ENCODE measurements at regions not wholly inside any gene's neighbourhood (a gene's known extent, or its start where the extent isn't known, plus 50 kb on each side); places are given as distances from the start of the nearest gene placed in this dataset.
A peak's percentile ranks its signal among the peaks of the same experiment; 100 is the strongest.

DNA sequence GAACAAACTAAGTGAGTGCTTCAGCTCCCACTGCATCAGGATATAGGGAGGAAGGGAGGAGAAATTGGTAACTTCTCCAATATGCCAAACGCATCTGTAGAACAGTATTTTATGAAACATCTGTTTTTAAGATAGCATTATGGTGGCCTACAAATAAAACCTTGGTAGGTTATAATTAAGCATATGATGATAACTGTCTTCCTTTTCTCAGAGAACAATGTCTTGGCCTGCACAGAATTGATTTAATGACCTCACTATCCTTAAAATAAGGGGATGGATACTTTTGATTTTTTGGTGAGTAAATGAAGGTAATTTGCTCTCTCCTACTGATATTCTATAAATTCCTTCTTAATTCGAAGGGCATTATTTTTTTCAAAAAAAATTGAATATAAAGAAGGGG lies 451.5 kb upstream of the TGFBR2 start:
- H3K9me3 ChIP-seq, result no peaks in the 10 kb centered on the region
- no peaks in the 10 kb centered on the region for H3K36me3 ChIP-seq
- 85 to 95% methylated on average over 2 of the region's 2 CpGs for WGBS, 2 donors
- no peak overlapping the region for H3K27ac ChIP-seq
- no peaks in the 10 kb centered on the region for H3K27me3 ChIP-seq
- H3K4me3 ChIP-seq, result no peak overlapping the region
- no peak for DNase-seq
- intact Hi-C loops (cut with DNase I), result no loop called here
- H3K4me1 ChIP-seq, result no peaks in the 10 kb centered on the region
- no peak for TF ChIP-seq EP300 (IDR thresholded peaks at IDR 0.05)
- no peak for TF ChIP-seq POLR2A (IDR thresholded peaks at IDR 0.05)
- TF ChIP-seq POLR2AphosphoS5 (IDR thresholded peaks at IDR 0.05), result no peak
- TF ChIP-seq, protein P1, sequence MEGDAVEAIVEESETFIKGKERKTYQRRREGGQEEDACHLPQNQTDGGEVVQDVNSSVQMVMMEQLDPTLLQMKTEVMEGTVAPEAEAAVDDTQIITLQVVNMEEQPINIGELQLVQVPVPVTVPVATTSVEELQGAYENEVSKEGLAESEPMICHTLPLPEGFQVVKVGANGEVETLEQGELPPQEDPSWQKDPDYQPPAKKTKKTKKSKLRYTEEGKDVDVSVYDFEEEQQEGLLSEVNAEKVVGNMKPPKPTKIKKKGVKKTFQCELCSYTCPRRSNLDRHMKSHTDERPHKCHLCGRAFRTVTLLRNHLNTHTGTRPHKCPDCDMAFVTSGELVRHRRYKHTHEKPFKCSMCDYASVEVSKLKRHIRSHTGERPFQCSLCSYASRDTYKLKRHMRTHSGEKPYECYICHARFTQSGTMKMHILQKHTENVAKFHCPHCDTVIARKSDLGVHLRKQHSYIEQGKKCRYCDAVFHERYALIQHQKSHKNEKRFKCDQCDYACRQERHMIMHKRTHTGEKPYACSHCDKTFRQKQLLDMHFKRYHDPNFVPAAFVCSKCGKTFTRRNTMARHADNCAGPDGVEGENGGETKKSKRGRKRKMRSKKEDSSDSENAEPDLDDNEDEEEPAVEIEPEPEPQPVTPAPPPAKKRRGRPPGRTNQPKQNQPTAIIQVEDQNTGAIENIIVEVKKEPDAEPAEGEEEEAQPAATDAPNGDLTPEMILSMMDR (IDR thresholded peaks at IDR 0.05), result no peak

- no peak for DNase-seq
- TF ChIP-seq POLR2A (IDR thresholded peaks at IDR 0.05), result no peak
- TF ChIP-seq, protein P1 (IDR thresholded peaks at IDR 0.05), result no peak
- TF ChIP-seq POLR2AphosphoS5 (IDR thresholded peaks at IDR 0.05), result no peak
- no peak for TF ChIP-seq EP300 (IDR thresholded peaks at IDR 0.05)
- intact Hi-C loops (cut with DNase I), result no loop called here
- H3K9me3 ChIP-seq, result no peaks in the 10 kb centered on the region
- 85 to 92% methylated on average over 3 of the region's 3 CpGs for WGBS, 2 donors
- H3K27me3 ChIP-seq, result no peaks in the 10 kb centered on the region
- no peaks in the 10 kb centered on the region for H3K36me3 ChIP-seq
- H3K4me3 ChIP-seq, result no peak overlapping the region
- H3K27ac ChIP-seq, result no peak overlapping the region
- no peaks in the 10 kb centered on the region for H3K4me1 ChIP-seq
Observed at GRCh38 chr3:30155755-30156154, 450.6 kb upstream of the TGFBR2 start.

DNA sequence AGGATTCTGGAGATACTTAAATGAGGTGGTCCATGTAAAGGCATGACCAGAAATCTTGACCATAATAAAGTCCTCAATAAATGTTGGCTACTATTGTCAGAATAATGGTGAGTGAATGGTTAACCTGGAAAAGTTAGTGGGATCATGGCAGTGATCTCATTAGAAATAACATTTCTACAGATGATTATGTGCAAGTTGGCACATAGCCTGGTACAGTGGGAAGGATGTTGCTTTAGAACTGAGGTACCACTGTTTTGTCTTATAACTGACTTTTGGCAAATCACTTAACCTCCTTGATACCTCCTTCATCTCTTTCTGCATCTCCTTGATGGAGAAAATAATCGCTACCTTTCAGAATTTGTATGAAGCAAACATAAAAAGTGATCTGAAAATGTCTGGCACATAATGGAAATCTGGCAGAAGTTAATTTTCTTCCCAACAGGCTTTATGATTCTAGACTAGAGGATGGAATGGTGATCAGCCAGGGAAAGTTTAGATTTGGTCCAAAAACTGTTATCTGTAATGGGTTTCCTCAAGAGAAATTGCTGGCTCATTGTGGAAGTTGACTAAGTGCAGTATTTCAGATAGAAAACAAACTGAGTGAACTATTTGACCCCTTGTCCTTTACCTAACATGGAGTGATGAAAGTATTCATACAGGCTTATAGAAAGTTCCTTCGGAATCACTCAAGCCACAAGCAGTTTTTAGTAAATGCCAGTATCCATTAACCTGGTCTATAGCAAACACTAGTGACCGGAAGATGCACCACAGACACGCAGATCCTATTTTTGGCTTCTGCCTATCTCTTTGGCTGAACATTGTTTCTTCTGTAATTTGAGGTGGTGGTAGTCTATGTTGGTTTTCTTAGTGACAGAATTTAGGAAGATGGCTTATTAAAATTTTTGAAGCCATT lies 449.6 kb upstream of the TGFBR2 start:
- no peaks in the 10 kb centered on the region for H3K27me3 ChIP-seq
- no peak for TF ChIP-seq POLR2A (IDR thresholded peaks at IDR 0.05)
- TF ChIP-seq EP300 (IDR thresholded peaks at IDR 0.05), result no peak
- TF ChIP-seq, protein P1 (IDR thresholded peaks at IDR 0.05), result no peak
- no peak for TF ChIP-seq POLR2AphosphoS5 (IDR thresholded peaks at IDR 0.05)
- H3K36me3 ChIP-seq, result no peaks in the 10 kb centered on the region
- no peaks in the 10 kb centered on the region for H3K4me1 ChIP-seq
- H3K4me3 ChIP-seq, result no peak overlapping the region
- no peaks in the 10 kb centered on the region for H3K9me3 ChIP-seq
- no peak overlapping the region for H3K27ac ChIP-seq
- intact Hi-C loops (cut with DNase I), result no loop called here
- DNase-seq, result no peak
- 90 to 93% methylated on average over 4 of the region's 4 CpGs for WGBS, 2 donors

DNA sequence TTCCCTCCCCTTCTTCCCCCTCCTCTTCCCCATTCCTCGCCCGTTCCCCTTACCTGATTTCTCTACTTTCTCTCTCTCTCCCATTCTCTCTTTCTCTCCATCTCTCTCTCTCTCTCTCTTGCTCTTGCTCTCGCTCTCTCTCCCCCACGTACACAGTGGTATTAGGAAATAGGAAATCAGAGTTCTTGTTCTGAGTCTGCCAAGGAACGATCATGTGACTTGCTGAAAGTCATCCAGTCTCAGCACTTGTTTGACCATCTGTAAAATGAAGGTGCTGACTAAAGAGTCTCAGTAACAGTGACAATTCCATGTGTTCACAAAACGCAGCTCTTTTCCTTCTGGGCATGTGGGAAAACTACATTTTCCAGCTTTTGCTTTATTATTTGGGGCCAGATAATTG lies 445.0 kb upstream of the TGFBR2 start:
- Histone ChIP-seq H3K4me1 (no peaks in the 10 kb centered on the region), H3K4me3 (no peak overlapping the region), H3K27me3 (no peaks in the 10 kb centered on the region), H3K9me3 (no peaks in the 10 kb centered on the region), H3K27ac (no peak overlapping the region), H3K36me3 (no peaks in the 10 kb centered on the region)
- intact Hi-C loops (cut with DNase I), result no loop called here
- 80 to 83% methylated on average over 6 of the region's 6 CpGs for WGBS, 2 donors
- DNase-seq, result peak; percentile 66
- TF ChIP-seq POLR2AphosphoS5 (IDR thresholded peaks at IDR 0.05) (peak in 1 of 4 donors; percentile 16), POLR2A (IDR thresholded peaks at IDR 0.05) (no peak)

GRCh38 chr3:30162579-30162978 lies 443.8 kb upstream of the TGFBR2 start:
- TF ChIP-seq, protein P1 (IDR thresholded peaks at IDR 0.05), result no peak
- peak in 1 of 4 donors; percentile 16 for TF ChIP-seq POLR2AphosphoS5 (IDR thresholded peaks at IDR 0.05)
- H3K27me3 ChIP-seq, result no peaks in the 10 kb centered on the region
- H3K9me3 ChIP-seq, result no peaks in the 10 kb centered on the region
- 89 to 97% methylated on average over 3 of the region's 3 CpGs for WGBS, 2 donors
- no peak overlapping the region for H3K27ac ChIP-seq
- no peak for DNase-seq
- peaks cover 0 to 6% (median 3%) of the 10 kb centered on the region in 4 donors for H3K4me1 ChIP-seq
- no peaks in the 10 kb centered on the region for H3K36me3 ChIP-seq
- intact Hi-C loops (cut with DNase I), result no loop called here
- no peak overlapping the region for H3K4me3 ChIP-seq

Measured in sigmoid colon (tissue), 6 donors.